ENCODE measurements at regions not wholly inside any gene's neighbourhood (a gene's known extent, or its start where the extent isn't known, plus 50 kb on each side); places are given as distances from the start of the nearest gene placed in this dataset.

- Mint-ChIP-seq H3K9me3 (no peaks in the 10 kb centered on the region), H3K4me3 (no peak overlapping the region), H3K27ac (no peak overlapping the region), H3K27me3 (ENCODE audit: insufficient read depth, low read depth) (peaks cover 4% of the 10 kb centered on the region), H3K4me1 (no peaks in the 10 kb centered on the region), H3K36me3 (no peaks in the 10 kb centered on the region)
- H2AFZ ChIP-seq (replicated peaks): no peak overlapping the region
- no peaks in the 10 kb centered on the region for H3K4me1 ChIP-seq
- no peak overlapping the region for H3K4me3 ChIP-seq
- H3K9ac ChIP-seq: no peak overlapping the region
- H3K79me2 ChIP-seq (ENCODE audit: low read depth): no peaks in the 10 kb centered on the region
- H3K36me3 ChIP-seq: no peaks in the 10 kb centered on the region
- no peak for DNase-seq (ENCODE audit: low spot score)
- H3K9me3 ChIP-seq (ENCODE audit: low read depth): no peaks in the 10 kb centered on the region
- no peak overlapping the region for H3K27ac ChIP-seq
- H4K20me1 ChIP-seq (ENCODE audit: low read depth): no peaks in the 10 kb centered on the region
- H3K27me3 ChIP-seq: no peaks in the 10 kb centered on the region
- TF ChIP-seq EZH2phosphoT487 (IDR thresholded peaks at IDR 0.05) (no peak), CTCF (IDR thresholded peaks at IDR 0.05) (no peak), EZH2 (IDR thresholded peaks at IDR 0.05) (no peak)
- H3K4me2 ChIP-seq: no peak overlapping the region
- no peaks in the 10 kb centered on the region for H3F3A ChIP-seq (ENCODE audit: low read depth)
Observed at GRCh38 chr5:51895834-51896233, 512.6 kb downstream of the ISL1 start.

GRCh38 chr5:51902512-51902911 is 519.3 kb downstream of the ISL1 start:
- Histone ChIP-seq H3K9me3 (ENCODE audit: low read depth) (no peaks in the 10 kb centered on the region), H3K9ac (no peak overlapping the region), H4K20me1 (ENCODE audit: low read depth) (no peaks in the 10 kb centered on the region), H3K79me2 (ENCODE audit: low read depth) (no peaks in the 10 kb centered on the region), H3K27me3 (no peaks in the 10 kb centered on the region), H3K4me2 (no peak overlapping the region), H3F3A (ENCODE audit: low read depth) (no peaks in the 10 kb centered on the region), H3K36me3 (no peaks in the 10 kb centered on the region), H2AFZ (replicated peaks) (no peak overlapping the region), H3K4me1 (no peaks in the 10 kb centered on the region), H3K27ac (no peak overlapping the region), H3K4me3 (no peak overlapping the region)
- Mint-ChIP-seq H3K9me3 (no peaks in the 10 kb centered on the region), H3K4me1 (no peaks in the 10 kb centered on the region), H3K27me3 (ENCODE audit: insufficient read depth, low read depth) (peaks cover 2% of the 10 kb centered on the region), H3K4me3 (no peak overlapping the region), H3K27ac (no peak overlapping the region), H3K36me3 (no peaks in the 10 kb centered on the region)
- no peak for TF ChIP-seq EZH2 (IDR thresholded peaks at IDR 0.05)
- TF ChIP-seq CTCF (IDR thresholded peaks at IDR 0.05): no peak
- TF ChIP-seq EZH2phosphoT487 (IDR thresholded peaks at IDR 0.05): no peak
- DNase-seq (ENCODE audit: low spot score): no peak

DNA sequence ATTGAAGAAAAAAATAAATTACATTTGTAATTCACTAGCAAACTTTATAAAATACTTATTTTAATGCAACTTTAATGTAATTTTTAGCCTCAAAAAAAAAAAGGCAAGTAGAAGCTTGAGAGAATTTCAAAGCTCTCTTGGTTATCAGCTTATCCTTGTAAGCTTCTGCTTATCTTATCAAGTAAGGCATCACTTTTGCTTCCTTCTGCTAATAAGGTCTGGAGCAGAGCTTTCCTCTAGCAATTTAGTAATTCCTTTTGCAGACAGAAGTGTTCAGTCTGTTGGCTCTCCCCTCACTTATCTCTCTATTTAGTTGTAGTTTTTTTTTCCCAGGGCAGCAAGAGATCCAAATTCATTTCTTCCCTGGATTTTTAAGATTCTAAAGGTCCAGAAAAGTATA is 525.0 kb downstream of the ISL1 start:
- no peaks in the 10 kb centered on the region for H3K9me3 Mint-ChIP-seq
- no peak overlapping the region for H3K27ac Mint-ChIP-seq
- Histone ChIP-seq H3K79me2 (ENCODE audit: low read depth) (no peaks in the 10 kb centered on the region), H2AFZ (replicated peaks) (no peak overlapping the region), H3F3A (ENCODE audit: low read depth) (no peaks in the 10 kb centered on the region), H3K9ac (no peak overlapping the region), H3K4me1 (no peaks in the 10 kb centered on the region), H3K27me3 (no peaks in the 10 kb centered on the region), H3K4me3 (no peak overlapping the region), H4K20me1 (ENCODE audit: low read depth) (no peaks in the 10 kb centered on the region), H3K36me3 (no peaks in the 10 kb centered on the region), H3K4me2 (no peak overlapping the region), H3K27ac (no peak overlapping the region), H3K9me3 (ENCODE audit: low read depth) (no peaks in the 10 kb centered on the region)
- H3K27me3 Mint-ChIP-seq (ENCODE audit: insufficient read depth, low read depth): peaks cover 3% of the 10 kb centered on the region
- no peaks in the 10 kb centered on the region for H3K4me1 Mint-ChIP-seq
- no peak for DNase-seq (ENCODE audit: low spot score)
- TF ChIP-seq CTCF (IDR thresholded peaks at IDR 0.05) (no peak), EZH2phosphoT487 (IDR thresholded peaks at IDR 0.05) (no peak), EZH2 (IDR thresholded peaks at IDR 0.05) (no peak)
- no peaks in the 10 kb centered on the region for H3K36me3 Mint-ChIP-seq
- no peak overlapping the region for H3K4me3 Mint-ChIP-seq
